HuH-7.5 (cell line): ENCODE measurements at regions not wholly inside any gene's neighbourhood (a gene's known extent, or its start where the extent isn't known, plus 50 kb on each side); places are given as distances from the start of the nearest gene placed in this dataset.
"Not testable (repeated sequence)": the region's sequence is repeated elsewhere in the genome, so short reads cannot be mapped to it uniquely, and the experiment has no call there.

Source experiments
- DNase-seq: peaks from one replicate; pipeline ENCODE4 v3.0.0; 2011; ENCODE audit warnings: low spot score

- DNase-seq: no peak
These were observed 98.9 kb upstream of the PMAIP1 start for GRCh38 chr18:59800897-59801296.

GRCh38 chr18:59799383-59800015 lies 100.3 kb upstream of the PMAIP1 start:
- no peak for DNase-seq

GRCh38 chr18:59795882-59796281 lies 98.7 kb upstream of the CCBE1 start:
- no peak for DNase-seq

- DNase-seq: no peak
These were observed 95.1 kb upstream of the CCBE1 start for GRCh38 chr18:59792353-59792752.

GRCh38 chr18:59790346-59790936 lies 93.2 kb upstream of the CCBE1 start:
- not testable (repeated sequence) for DNase-seq

- DNase-seq: no peak
These were observed 91.5 kb upstream of the CCBE1 start for GRCh38 chr18:59788791-59789106.

GRCh38 chr18:59787998-59788790 lies 91.0 kb upstream of the CCBE1 start:
- DNase-seq: no peak

- DNase-seq: no peak
These were observed 87.5 kb upstream of the CCBE1 start for GRCh38 chr18:59784694-59785093.

- peak; percentile 14 for DNase-seq
These were observed 85.9 kb upstream of the CCBE1 start for GRCh38 chr18:59783138-59783537.

- DNase-seq: no peak
These were observed 82.8 kb upstream of the CCBE1 start for GRCh38 chr18:59779979-59780378.

GRCh38 chr18:59778434-59778833 lies 81.2 kb upstream of the CCBE1 start:
- DNase-seq: no peak

- no peak for DNase-seq
These were observed 80.4 kb upstream of the CCBE1 start for GRCh38 chr18:59777636-59778035.

- DNase-seq: no peak
These were observed 72.1 kb upstream of the CCBE1 start for GRCh38 chr18:59769129-59769865.

- no peak for DNase-seq
These were observed 71.2 kb upstream of the CCBE1 start for GRCh38 chr18:59768409-59768808.

- DNase-seq: no peak
These were observed 70.5 kb upstream of the CCBE1 start for GRCh38 chr18:59767732-59768131.

- DNase-seq: no peak
These were observed 68.1 kb upstream of the CCBE1 start for GRCh38 chr18:59765343-59765742.

GRCh38 chr18:59764281-59764680 lies 67.1 kb upstream of the CCBE1 start:
- no peak for DNase-seq

GRCh38 chr18:59763541-59764136 lies 66.4 kb upstream of the CCBE1 start:
- no peak for DNase-seq

- DNase-seq: no peak
These were observed 63.7 kb upstream of the CCBE1 start for GRCh38 chr18:59760619-59761600.

GRCh38 chr18:59760212-59760611 lies 63.0 kb upstream of the CCBE1 start:
- no peak for DNase-seq

GRCh38 chr18:59758837-59759236 lies 61.6 kb upstream of the CCBE1 start:
- no peak for DNase-seq
